ENCODE measurements at regions not wholly inside any gene's neighbourhood (a gene's known extent, or its start where the extent isn't known, plus 50 kb on each side); places are given as distances from the start of the nearest gene placed in this dataset.

DNA sequence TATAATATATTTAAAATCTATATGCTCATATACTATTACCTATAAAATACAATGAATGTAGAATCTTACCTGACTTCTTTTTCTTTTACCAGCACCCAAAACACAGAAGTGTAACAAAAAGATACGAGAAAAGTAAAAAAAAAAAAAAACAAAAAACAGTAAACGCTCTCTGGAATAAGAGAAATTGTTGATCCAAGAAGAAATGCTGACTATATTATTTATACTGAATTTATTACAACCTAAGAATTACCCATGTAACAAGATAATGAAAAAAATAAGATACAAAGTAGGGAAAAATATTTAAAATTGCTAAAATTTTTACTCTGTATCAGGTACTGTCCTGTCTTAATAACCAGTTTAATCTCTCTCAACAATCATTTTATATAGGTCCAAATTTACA, 787.9 kb upstream of the MAN1A1 start:
- ATAC-seq (no peak), DNase-seq (no peak)
- H3K36me3 ChIP-seq (ENCODE audit: low read depth) = no peaks in the 10 kb centered on the region
- H3K4me3 ChIP-seq = no peak overlapping the region
- H3K9me3 ChIP-seq = no peaks in the 10 kb centered on the region
- intact Hi-C loops (cut with DNase I, micrococcal nuclease) = no loop called here
- no peak for TF ChIP-seq CTCF (IDR thresholded peaks at IDR 0.05)
- no peaks in the 10 kb centered on the region for H3K4me1 ChIP-seq (ENCODE audit: low read depth)

DNA sequence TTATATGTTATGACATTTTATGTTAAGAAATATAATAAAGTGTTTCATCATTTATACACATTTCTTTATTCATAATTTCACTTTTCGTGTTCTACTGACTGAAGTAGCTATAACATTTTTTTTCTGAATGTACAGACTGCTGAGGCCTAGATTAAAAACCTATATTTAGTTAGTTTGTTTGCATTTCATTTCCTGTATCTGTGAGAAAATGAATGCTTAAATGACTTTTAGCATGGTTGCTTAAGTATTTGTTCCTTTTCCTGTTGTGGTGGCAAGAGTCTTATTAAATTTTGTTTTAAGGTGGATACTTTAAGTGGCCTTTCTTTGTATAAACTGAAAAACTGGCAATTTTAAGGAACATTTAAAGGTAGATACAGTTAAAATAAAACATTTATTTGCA, 779.7 kb upstream of the MAN1A1 start:
- H3K4me3 ChIP-seq = no peak overlapping the region
- ATAC-seq = no peak
- H3K4me1 ChIP-seq (ENCODE audit: low read depth) = no peaks in the 10 kb centered on the region
- TF ChIP-seq CTCF (IDR thresholded peaks at IDR 0.05) = no peak
- DNase-seq = no peak
- H3K36me3 ChIP-seq (ENCODE audit: low read depth) = no peaks in the 10 kb centered on the region
- intact Hi-C loops (cut with DNase I, micrococcal nuclease) = no loop called here
- no peaks in the 10 kb centered on the region for H3K9me3 ChIP-seq

DNA sequence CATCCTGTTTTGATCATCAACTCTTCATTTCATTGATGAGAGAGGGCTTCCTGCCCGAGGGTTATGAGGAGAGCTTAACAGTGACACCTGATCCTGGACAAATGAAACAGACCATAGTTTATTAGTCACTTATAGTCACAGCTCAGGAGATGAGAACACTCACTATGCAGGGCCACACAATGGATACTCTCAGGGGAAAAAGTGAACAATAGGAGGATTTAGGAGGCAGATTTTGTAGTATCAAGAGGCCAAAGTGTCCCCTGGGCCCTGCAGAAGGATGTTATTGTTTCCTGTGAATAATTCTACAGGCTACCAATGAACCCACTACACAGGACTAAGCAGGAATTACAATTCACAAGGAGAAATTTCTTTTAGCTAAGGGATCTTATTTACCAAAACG, 772.8 kb upstream of the MAN1A1 start:
- no peaks in the 10 kb centered on the region for H3K36me3 ChIP-seq (ENCODE audit: low read depth)
- no peaks in the 10 kb centered on the region for H3K4me1 ChIP-seq (ENCODE audit: low read depth)
- DNase-seq = no peak
- TF ChIP-seq CTCF (IDR thresholded peaks at IDR 0.05) = no peak
- ATAC-seq = no peak
- intact Hi-C loops (cut with DNase I, micrococcal nuclease) = no loop called here
- H3K4me3 ChIP-seq = no peak overlapping the region
- H3K9me3 ChIP-seq = no peaks in the 10 kb centered on the region

GRCh38 chr6:120116343-120116742, 766.8 kb upstream of the MAN1A1 start:
- no peaks in the 10 kb centered on the region for H3K9me3 ChIP-seq
- DNase-seq = no peak

DNA sequence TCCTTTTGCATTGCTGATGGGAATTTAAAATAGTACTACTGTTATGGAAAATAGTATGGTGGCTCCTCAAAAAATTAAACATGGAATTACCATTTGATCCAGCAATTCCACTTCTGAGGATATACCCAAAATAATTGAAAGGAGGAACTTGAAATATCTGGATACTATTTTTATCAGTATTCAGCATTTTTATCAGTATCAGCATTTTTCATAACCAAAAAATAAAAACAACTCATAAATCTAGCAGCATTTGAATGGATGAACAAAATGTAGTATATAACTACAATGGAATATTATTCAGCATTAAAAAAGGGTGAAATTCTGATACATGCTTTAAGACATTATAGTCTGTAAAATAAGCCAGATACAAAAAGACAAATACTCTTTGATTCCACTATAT, 763.4 kb upstream of the MAN1A1 start:
- TF ChIP-seq CTCF (IDR thresholded peaks at IDR 0.05) = no peak

More at GRCh38 chr6:120116343-120116742, 766.8 kb upstream of the MAN1A1 start:
- Histone ChIP-seq H3K4me3 (no peak overlapping the region), H3K36me3 (ENCODE audit: low read depth) (no peaks in the 10 kb centered on the region), H3K4me1 (ENCODE audit: low read depth) (no peaks in the 10 kb centered on the region)
- ATAC-seq = no peak
- no peak for TF ChIP-seq CTCF (IDR thresholded peaks at IDR 0.05)
- intact Hi-C loops (cut with DNase I, micrococcal nuclease) = no loop called here

DNA sequence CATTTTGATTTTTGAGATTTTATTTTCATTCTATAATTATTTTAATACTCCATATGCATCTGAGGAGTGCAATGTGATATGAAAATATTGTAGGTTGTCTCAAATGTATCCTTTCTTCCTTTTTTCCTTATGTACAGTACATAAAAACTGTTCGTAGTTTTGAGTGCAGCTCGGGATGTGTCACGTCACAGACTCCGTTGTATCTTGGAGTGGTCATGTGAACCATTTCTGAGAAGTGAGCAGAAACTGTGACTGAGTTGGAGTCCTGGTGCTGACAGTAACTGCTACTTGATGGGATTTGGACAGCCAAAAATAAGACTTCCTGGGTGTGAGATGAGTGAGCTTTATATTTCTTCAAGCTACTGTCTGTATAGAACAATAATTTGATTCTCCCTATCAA, 761.4 kb upstream of the MAN1A1 start:
- Histone ChIP-seq H3K4me3 (no peak overlapping the region), H3K9me3 (no peaks in the 10 kb centered on the region), H3K36me3 (ENCODE audit: low read depth) (no peaks in the 10 kb centered on the region), H3K4me1 (ENCODE audit: low read depth) (no peaks in the 10 kb centered on the region)
- ATAC-seq (no peak), DNase-seq (no peak)
- TF ChIP-seq CTCF (IDR thresholded peaks at IDR 0.05) = no peak
- intact Hi-C loops (cut with DNase I, micrococcal nuclease) = no loop called here

More for the DNA sequence above, 763.4 kb upstream of the MAN1A1 start:
- DNase-seq = no peak
- no peaks in the 10 kb centered on the region for H3K9me3 ChIP-seq
- intact Hi-C loops (cut with DNase I, micrococcal nuclease) = no loop called here
- no peaks in the 10 kb centered on the region for H3K36me3 ChIP-seq (ENCODE audit: low read depth)
- ATAC-seq = no peak
- no peak overlapping the region for H3K4me3 ChIP-seq
- no peaks in the 10 kb centered on the region for H3K4me1 ChIP-seq (ENCODE audit: low read depth)
